ENCODE measurements at regions not wholly inside any gene's neighbourhood (a gene's known extent, or its start where the extent isn't known, plus 50 kb on each side); places are given as distances from the start of the nearest gene placed in this dataset.

- TF ChIP-seq CTCF (optimal IDR thresholded peaks at IDR 0.05 in 1 of 3, IDR thresholded peaks at IDR 0.05 in 1 of 3, conservative IDR thresholded peaks at IDR 0.05 in 1 of 3; ENCODE audit: extremely low read depth in 1 of 3, insufficient read depth in 2 of 3, low read length in 3 of 3) (no peak), EZH2 (IDR thresholded peaks at IDR 0.05; ENCODE audit: low read length) (no peak)
Observed at GRCh38 chr5:5882706-5883105, 460.2 kb downstream of the ICE1 start.

All from keratinocyte (primary cell).